Stimulated activated naive CD8-positive, alpha-beta T cell treated with anti-CD3 and anti-CD28 coated beads, Interleukin-15, Interleukin-2, amounts not matched to agents 100 ng/mL and 50 ng/mL, for 24 hours (primary cell): ENCODE measurements at regions not wholly inside any gene's neighbourhood (a gene's known extent, or its start where the extent isn't known, plus 50 kb on each side); places are given as distances from the start of the nearest gene placed in this dataset.
"Not testable (repeated sequence)": the region's sequence is repeated elsewhere in the genome, so short reads cannot be mapped to it uniquely, and the experiment has no call there.

ENCODE experiments used
- H3K27ac Mint-ChIP-seq: one replicate; pipeline ENCODE4 v1.8.0; 2021; ENCODE audit warnings: mild to moderate bottlenecking, mixed read lengths
- H3K27me3 Mint-ChIP-seq: one replicate; pipeline ENCODE4 v1.8.0; 2021; ENCODE audit warnings: mixed read lengths
- H3K36me3 Mint-ChIP-seq: one replicate; pipeline ENCODE4 v1.8.0; 2021; ENCODE audit warnings: low read depth, mixed read lengths
- H3K4me1 Mint-ChIP-seq: one replicate; pipeline ENCODE4 v1.8.0; 2021; ENCODE audit warnings: low read depth, mixed read lengths
- H3K4me3 Mint-ChIP-seq: one replicate; pipeline ENCODE4 v1.8.0; 2021; ENCODE audit warnings: mild to moderate bottlenecking, mixed read lengths
- H3K9me3 Mint-ChIP-seq: one replicate; pipeline ENCODE4 v1.8.0; 2021; ENCODE audit warnings: mixed read lengths

DNA sequence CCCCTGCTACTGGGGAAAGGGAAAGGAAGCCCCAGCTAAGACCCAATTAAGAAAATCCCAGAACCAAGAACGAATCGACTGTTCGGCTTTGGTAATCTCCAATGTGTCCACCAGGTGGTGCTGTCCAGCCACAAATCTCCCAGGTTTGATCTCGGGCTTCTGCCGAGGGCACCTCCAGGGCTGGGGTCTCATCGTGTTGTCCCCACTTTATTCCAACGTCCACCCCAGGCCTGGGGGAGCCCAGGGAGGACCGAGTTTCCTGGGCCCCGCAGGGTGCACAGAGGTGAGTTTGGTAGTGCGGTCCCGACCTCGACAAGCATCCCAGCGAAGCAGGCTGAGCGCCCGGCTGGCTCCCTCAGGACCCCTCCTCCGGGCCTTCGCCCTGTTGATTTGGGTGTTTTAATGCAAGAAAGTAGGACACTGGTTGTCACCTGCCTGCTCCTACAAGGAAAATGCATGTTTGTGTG lies 185.1 kb downstream of the GOLGA6L6 start:
- Mint-ChIP-seq H3K4me1 (no peaks in the 10 kb centered on the region), H3K27me3 (no peaks in the 10 kb centered on the region), H3K36me3 (no peaks in the 10 kb centered on the region), H3K27ac (no peak overlapping the region), H3K9me3 (no peaks in the 10 kb centered on the region), H3K4me3 (no peak overlapping the region)

DNA sequence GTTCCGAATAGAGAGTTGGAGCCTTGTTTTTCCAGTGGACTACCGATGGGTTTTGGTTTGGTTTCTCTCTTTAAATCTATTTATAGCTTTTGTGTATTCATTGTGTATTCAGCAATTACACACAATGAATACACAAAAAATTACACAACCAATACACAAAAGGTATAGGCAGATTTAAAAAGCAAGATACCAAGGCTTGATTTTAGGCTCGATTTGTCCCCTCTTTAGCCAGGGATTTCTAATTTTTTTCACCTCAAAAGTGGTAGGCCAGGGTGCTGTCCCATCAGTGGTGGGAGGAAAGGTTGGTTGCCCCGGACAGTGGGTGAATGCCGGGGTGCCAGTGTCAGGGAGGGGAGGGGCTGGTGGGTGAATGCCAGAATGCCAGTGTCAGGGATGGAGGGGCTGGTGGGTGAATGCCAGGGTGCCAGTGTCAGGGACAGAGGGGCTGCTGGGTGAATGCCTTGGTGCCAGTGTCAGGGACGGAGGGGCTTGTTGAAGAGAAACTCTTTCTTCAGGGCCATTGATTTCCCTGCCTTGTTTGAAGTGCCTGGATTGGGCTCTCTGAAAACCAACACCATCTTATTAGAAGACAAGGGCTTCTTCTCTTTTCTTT lies 186.2 kb downstream of the GOLGA6L6 start:
- Mint-ChIP-seq H3K36me3 (no peaks in the 10 kb centered on the region), H3K4me1 (no peaks in the 10 kb centered on the region), H3K9me3 (no peaks in the 10 kb centered on the region), H3K4me3 (no peak overlapping the region), H3K27ac (no peak overlapping the region), H3K27me3 (no peaks in the 10 kb centered on the region)

DNA sequence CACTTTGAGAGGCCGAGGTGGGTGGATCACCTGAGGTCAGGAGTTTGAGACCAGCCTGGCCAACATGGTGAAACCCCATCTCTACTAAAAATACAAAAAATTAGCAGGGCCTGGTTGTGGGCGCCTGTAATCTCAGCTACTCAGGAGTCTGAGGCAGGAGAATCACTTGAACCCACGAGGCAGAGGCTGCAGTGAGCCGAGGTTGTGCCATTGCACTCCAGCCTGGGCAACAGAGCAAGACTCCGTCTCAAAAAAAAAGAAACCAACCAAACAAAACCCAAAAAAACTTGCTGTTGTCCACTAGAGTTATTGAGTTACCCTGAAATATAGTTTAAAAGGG lies 186.7 kb downstream of the GOLGA6L6 start:
- not testable (repeated sequence) for H3K9me3 Mint-ChIP-seq, H3K4me1 Mint-ChIP-seq, H3K4me3 Mint-ChIP-seq, H3K27ac Mint-ChIP-seq, H3K36me3 Mint-ChIP-seq, H3K27me3 Mint-ChIP-seq

DNA sequence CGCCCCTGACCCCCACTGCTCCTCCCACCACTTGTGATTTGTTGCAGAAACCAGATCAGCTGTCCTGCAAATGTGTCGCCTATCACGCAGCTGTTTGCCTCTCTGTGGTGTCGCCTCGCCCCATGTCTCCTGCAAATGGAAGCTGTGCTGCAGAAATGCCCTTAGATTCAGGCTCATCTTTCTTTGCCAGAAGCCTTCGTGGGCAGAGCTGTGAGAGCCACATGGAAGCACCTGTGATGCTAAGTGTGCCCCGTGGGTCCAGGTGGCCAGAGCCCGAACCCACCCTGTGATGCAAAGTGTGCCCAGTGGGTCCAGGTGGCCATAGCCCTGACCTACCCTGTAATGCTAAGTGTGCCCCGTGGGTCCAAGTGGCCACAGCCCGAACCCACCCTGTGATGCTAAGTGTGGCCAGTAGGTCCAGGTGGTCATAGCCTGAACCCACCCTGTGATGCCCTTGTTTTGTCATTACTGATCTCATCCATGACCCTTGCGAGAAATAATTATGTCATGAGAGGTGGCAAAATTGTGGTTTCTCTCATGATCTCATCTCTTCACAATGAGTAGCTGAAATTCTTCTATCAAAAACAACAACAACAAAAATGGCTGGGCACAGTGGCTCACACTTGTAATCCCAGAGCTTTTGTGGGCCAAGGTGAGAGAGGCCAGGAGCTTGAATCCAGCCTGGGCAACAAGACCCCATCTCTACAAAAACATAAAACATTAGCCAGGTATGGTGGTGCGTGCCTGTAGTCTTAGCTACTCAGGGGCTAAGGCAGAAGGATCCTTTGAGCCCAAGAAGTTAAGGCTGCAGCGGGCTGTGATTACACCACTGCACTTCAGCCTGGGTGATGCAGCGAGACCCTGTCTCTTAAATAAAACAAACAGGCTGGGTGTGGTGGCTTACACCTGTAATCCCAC lies 187.4 kb downstream of the GOLGA6L6 start:
- H3K4me3 Mint-ChIP-seq = no peak overlapping the region
- no peaks in the 10 kb centered on the region for H3K36me3 Mint-ChIP-seq
- H3K27ac Mint-ChIP-seq = no peak overlapping the region
- no peaks in the 10 kb centered on the region for H3K27me3 Mint-ChIP-seq
- H3K9me3 Mint-ChIP-seq = no peaks in the 10 kb centered on the region
- H3K4me1 Mint-ChIP-seq = no peaks in the 10 kb centered on the region

DNA sequence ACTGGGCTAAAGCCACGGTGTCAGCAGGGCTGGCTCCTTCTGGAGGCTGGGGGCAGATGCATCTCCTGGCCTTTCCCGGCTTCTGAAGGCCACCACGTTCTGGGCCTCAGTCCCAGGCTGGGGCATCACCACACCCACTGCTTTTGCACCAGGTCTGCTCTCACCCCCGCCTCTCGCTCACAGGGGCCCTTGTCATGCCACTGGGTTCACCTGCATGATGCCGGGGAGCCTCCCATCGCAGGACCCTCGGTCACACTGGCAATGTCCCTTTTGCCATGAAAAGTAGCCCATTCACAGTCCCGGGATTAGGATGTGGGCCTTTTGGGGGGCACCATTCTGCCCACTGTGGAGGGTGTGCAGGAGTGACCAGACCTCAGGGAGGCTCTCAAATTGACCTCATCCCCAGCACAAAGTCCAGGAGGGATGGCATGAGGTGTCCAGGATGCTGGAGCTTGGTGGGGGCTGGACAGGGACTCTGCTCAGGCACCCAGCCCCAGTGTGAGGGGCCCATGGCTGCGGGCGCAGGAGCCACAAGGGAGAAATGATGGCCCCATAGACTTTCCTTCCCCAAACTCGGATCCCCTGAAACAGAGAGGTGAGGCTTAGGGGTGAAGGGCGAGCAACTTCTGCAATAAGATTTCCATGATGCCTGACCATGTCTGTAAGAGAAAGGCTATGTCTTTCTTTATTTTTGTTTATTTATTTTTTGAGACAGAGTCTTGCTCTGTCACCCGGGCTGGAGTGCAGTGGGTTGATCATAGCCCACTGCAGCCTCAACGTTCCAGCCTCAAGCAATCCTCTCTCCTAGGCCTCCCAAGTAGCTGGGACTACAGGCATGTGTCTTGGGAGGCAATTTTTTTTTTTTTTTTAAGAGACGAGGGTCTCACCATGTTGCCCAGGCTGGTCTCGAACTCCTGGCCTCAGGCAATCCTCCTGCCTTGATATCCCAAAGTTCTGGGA lies 189.1 kb downstream of the GOLGA6L6 start:
- Mint-ChIP-seq H3K4me1 (no peaks in the 10 kb centered on the region), H3K27ac (no peak overlapping the region), H3K4me3 (no peak overlapping the region), H3K9me3 (no peaks in the 10 kb centered on the region), H3K36me3 (no peaks in the 10 kb centered on the region), H3K27me3 (no peaks in the 10 kb centered on the region)

DNA sequence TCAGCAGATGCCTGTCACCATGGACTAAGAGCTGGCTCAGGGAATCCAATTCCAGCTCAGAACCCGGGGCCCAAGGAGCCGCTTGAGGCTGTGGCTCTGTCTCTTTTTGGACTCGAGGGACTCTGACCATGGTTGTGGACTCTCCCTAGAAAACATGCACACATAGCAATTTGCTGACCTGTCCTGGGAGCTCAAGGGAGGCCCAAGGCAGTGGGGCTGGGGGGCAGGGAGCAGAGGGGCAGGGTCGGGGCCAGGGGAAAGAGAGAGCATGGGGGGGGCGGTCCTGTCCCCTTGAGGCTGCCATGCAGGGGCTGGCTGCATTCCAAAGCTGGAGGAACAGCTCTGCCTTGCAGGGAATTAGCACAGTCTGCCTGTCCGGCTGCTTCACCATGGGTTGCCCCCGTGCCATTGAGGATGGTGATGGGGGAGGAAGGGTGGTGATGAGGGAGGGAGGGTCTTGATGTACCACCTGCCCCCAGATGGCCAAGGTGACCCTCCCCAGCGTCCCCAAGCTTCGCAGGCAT lies 190.1 kb downstream of the GOLGA6L6 start:
- no peaks in the 10 kb centered on the region for H3K9me3 Mint-ChIP-seq
- H3K4me3 Mint-ChIP-seq = no peak overlapping the region
- H3K4me1 Mint-ChIP-seq = no peaks in the 10 kb centered on the region
- H3K27ac Mint-ChIP-seq = no peak overlapping the region
- no peaks in the 10 kb centered on the region for H3K36me3 Mint-ChIP-seq
- no peaks in the 10 kb centered on the region for H3K27me3 Mint-ChIP-seq

DNA sequence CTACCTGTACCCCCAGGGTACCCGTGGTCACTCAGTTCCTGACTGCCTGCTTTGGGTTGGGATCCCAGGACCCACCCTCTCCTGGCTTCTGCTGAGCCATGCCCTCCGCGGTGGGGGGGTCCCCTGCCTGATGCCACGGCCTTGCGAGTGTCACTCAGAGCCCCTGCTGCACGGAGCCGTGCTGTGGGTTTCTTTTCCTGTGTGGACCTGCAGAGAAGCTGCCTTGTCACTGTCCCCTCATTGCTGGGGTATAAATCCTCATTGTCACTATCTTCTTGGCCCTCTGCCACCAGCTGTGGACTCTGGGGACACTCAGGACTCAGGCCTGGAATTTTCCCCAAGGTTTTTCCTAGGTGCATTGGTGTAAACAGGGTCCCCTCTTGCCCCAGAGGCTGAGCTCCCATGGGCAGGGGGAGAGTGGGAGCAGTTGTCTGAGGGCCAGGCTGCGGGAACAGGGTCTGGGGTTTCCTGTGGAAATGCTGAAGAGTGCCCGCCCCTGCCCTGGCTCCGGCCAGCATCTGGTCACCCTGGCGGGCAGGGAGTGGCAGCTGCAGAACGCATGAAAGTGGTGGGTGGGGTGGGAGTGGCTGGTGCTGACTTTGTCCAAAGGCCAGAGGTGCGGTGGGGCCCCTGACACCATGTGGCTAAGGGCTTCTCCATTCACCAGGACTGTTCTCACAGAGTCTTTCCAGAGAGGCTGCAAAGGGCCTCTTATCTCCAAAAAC lies 191.7 kb downstream of the GOLGA6L6 start:
- no peak overlapping the region for H3K27ac Mint-ChIP-seq
- H3K9me3 Mint-ChIP-seq = no peaks in the 10 kb centered on the region
- no peaks in the 10 kb centered on the region for H3K4me1 Mint-ChIP-seq

DNA sequence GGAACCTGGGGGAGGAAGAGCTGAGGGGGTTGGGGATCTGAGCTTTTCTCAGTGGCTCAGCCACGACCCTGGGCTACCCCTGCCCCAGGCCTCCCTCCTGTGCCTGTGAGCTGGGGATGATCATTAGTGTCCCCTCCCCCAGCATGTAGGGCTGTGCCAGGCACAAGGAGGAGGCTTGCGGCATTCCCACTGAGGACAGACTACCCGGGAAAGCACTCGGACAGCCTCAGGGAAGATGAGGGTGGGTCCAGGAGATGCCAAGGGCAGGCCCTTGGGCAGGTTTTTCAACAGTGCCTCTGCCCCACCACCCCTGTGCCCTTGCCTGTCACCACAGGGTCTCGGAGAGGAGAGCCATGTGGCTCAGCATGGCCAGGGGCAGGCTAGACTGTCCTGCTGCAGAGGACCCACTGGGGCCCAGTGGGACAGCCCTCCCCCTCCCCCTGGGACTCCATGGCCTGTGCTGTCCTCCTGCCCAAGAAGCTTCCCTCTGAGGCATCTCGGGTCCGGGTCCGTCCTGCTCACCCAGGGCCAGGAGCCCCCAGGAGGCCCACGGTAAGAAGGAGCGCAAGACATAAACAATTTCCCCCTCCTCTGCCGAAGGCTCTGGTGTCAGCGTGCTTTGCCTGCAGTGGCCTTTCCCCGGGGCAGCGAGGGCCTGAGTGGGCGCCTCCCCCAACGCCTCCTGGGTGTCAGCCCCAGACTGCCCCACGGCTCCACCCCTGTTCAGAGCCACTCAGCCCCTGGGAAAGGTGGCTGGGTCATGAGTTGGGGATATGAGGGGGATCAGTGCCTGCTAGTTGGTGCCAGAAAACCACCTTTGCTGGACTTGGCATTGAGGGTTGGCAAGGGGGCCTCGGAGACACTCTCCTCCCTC lies 192.5 kb downstream of the GOLGA6L6 start:
- Mint-ChIP-seq H3K9me3 (no peaks in the 10 kb centered on the region), H3K36me3 (no peaks in the 10 kb centered on the region), H3K27me3 (no peaks in the 10 kb centered on the region), H3K4me3 (no peak overlapping the region), H3K27ac (no peak overlapping the region), H3K4me1 (no peaks in the 10 kb centered on the region)

More for the DNA sequence above, 191.7 kb downstream of the GOLGA6L6 start:
- Mint-ChIP-seq H3K36me3 (no peaks in the 10 kb centered on the region), H3K4me3 (no peak overlapping the region), H3K27me3 (no peaks in the 10 kb centered on the region)

DNA sequence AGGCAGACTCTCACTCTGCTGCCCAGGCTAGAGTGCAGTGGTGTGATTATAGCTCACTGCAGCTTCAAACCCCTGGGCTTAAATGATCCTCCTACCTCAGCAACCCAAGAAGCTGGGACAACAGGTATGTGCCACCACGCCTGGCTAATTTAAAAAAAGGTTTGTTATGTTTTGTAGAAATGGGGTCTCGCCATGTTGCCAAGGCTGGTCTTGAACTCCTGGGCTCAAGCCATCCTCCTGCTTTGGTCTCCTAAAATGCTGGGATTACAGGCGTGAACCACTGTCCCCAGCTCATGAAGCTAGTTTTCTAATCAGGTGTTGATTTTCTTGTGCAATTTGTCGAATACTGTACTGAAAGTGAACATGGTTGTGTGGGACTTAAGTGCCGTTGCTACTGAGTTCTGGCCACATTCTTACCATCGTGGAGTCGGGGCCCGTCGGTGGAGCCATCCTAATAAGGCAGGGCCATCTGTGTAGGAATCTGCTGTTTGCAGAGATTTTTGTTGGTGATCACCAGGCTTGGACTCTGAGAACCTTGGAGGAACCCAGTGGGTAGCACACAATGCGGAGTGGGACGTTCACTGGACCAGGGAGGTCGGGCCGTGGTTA lies 193.2 kb downstream of the GOLGA6L6 start:
- Mint-ChIP-seq H3K4me1 (no peaks in the 10 kb centered on the region), H3K27me3 (no peaks in the 10 kb centered on the region), H3K36me3 (no peaks in the 10 kb centered on the region), H3K9me3 (no peaks in the 10 kb centered on the region), H3K27ac (no peak overlapping the region), H3K4me3 (no peak overlapping the region)

DNA sequence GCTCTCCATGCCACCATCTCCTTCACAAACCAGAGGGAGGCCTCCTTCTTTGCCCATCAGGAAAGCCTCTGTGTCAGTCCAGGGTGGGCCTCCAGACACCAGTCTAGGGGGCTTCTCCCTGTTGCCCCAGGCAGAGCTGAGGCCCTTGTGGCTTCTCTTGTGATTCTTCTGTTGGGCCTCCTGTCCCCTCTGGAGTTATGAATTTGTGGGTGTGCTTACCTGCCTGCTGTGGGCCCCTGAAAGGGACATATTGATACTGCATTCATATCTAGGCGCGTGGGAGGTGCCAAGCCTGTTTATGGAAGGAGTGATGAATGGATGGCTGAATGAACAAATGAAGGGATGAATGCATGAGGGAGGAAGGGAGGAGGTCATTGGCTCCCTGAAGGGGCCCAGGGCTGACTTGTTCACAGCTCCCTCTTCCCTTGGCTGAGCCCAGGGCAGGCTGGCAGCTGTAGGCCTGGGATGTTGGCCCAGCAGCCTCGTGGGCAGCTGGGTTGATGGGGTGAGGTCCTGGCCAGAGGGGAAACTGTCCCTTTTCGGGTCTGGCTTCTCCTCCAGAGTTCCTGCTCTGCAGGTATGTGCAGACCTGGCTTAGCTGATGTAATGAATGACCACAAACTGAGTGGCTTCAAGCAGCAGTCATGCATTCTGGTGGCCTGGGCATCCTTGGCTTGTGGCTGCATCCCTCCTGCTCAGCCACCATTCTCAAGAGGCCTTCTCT lies 195.4 kb downstream of the GOLGA6L6 start:
- no peak overlapping the region for H3K27ac Mint-ChIP-seq
- H3K36me3 Mint-ChIP-seq = no peaks in the 10 kb centered on the region
- H3K9me3 Mint-ChIP-seq = no peaks in the 10 kb centered on the region
- no peak overlapping the region for H3K4me3 Mint-ChIP-seq
- H3K4me1 Mint-ChIP-seq = no peaks in the 10 kb centered on the region
- no peaks in the 10 kb centered on the region for H3K27me3 Mint-ChIP-seq

DNA sequence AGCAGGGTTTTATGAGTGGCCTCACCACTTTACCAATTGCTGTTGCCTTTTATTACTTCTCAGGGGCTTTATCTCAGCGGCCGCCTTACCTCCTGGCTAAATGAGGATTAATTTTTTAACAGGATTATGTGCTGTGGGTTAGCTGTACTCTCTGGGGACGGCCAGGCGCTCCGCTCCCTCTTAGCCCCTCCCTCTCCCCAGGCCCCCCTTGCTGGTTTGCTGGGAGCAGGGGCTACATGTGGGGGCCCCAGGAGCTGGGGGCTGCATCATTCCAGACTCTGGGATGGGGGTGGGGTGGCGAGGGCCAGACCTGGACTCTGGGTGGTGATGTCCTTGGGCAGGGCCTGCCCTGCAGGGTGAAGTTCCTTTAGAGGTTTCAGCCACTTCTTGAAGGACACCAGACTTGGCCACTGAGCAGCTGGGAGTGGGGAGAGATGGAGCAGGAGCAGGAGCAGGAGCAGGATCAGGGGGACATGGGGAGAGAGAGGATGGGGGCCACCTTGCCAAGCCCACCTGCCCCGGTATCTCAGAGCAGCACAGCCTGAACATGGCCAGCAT lies 196.1 kb downstream of the GOLGA6L6 start:
- H3K27ac Mint-ChIP-seq = no peak overlapping the region
- no peaks in the 10 kb centered on the region for H3K9me3 Mint-ChIP-seq

DNA sequence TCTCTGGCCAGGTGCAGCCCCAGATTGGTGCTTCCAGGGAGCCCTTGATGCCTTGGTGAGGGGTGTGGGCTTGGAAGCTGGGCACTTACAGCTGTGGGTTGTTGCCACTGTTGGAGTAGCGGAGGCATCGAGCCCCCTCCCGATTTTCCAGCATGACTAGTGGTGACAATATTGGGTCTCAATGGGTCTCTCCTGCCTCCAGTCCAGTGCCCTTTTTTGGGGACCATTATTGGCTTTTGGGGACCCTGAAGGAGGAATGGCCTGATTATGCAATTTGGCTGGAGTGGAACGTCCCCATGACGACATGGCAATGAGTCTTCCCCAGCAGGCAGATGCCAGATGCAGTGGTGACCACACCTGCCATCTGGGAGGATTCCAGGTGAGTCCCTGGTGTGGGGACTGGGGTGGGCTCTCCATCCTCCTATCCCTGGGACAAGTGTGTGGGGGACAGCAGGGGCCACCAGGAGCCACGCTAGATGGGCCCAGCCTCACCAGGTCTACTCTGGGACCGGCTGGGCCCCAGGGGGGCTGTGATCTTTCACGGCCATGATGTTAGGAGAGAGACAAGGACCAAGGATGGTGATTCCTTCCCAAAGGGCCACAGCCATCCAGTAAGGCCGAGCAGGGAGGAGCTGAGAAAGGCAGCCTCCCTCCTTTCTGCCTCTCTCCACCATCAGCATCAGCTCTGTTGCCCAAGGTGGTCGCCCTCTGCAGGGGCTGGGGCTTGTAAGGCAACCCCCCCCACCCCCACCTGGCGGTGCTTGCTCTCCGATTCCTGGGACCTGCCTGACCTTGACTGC lies 196.8 kb downstream of the GOLGA6L6 start:
- Mint-ChIP-seq H3K9me3 (no peaks in the 10 kb centered on the region), H3K27ac (no peak overlapping the region), H3K4me1 (no peaks in the 10 kb centered on the region), H3K36me3 (no peaks in the 10 kb centered on the region), H3K4me3 (no peak overlapping the region), H3K27me3 (no peaks in the 10 kb centered on the region)

More for the DNA sequence above, 196.1 kb downstream of the GOLGA6L6 start:
- no peaks in the 10 kb centered on the region for H3K36me3 Mint-ChIP-seq
- no peak overlapping the region for H3K4me3 Mint-ChIP-seq
- no peaks in the 10 kb centered on the region for H3K4me1 Mint-ChIP-seq
- H3K27me3 Mint-ChIP-seq = no peaks in the 10 kb centered on the region
